GM12878 (cell line): ENCODE measurements at regions not wholly inside any gene's neighbourhood (a gene's known extent, or its start where the extent isn't known, plus 50 kb on each side); places are given as distances from the start of the nearest gene placed in this dataset.

ENCODE experiments used
- ATAC-seq: fragments of 200-7000 bp; cut with Tn5 transposase; 3 replicates; pipeline ENCODE4 v1.9.1; 2020; ENCODE audit warnings: mild to moderate bottlenecking, moderate library complexity
- BruUV-seq: library from RNA; stranded (reverse); fragments of 400-500 nt; replicated peaks from 2 replicates; lab custom pipeline; 2021; lab: Mats Ljungman, UMichigan
- CTCF ChIA-PET: fragments of 300-600 bp; sonication (Branson Sonifier 250); formaldehyde crosslinking; extraction: SDS; loops from one replicate; lab custom pipeline; 2021; ENCODE audit warnings: inconsistent platforms; lab: Yijun Ruan, JAX
- POLR2A ChIA-PET: fragments of 350-600 bp; formaldehyde crosslinking; extraction: SDS; loops from one replicate; lab custom pipeline; 2021; ENCODE audit warnings: inconsistent platforms; lab: Charles Lee
- RAD21 ChIA-PET: fragments of 300-600 bp; sonication (Branson Sonifier 250); formaldehyde crosslinking; loops from one replicate; lab custom pipeline; 2023; ENCODE audit warnings: antibody characterized with exemption; ENCODE audit not compliant: unreplicated experiment; lab: Charles Lee
- SMC1A ChIA-PET: fragments of 300-600 bp; sonication (Branson Sonifier 250); formaldehyde crosslinking; loops from one replicate; lab custom pipeline; 2023; ENCODE audit not compliant: unreplicated experiment, uncharacterized antibody; lab: Charles Lee
- DNase-seq: peaks from one replicate; pipeline ENCODE4 v3.0.0-alpha.2; 2011; ENCODE audit warnings: low read depth, low spot score
- FAIRE-seq: peaks from 3 replicates; lab custom pipeline; 2011; peaks lifted over from hg19 to GRCh38; lab: Jason Lieb, UNC
- H2AFZ ChIP-seq: 2 replicates; pipeline ENCODE4 v1.6.0; 2011; ENCODE audit warnings: low read depth, low read length, control low read depth; ENCODE audit not compliant: control insufficient read depth
- H3K27ac ChIP-seq: 2 replicates; pipeline ENCODE4 v1.5.1; 2011; ENCODE audit warnings: control low read depth; ENCODE audit not compliant: control insufficient read depth, insufficient read depth
- H3K27me3 ChIP-seq, 2 experiments: replicated peaks in 1 of 2; 2 replicates each; pipeline versions ENCODE4 v1.6.0 to v1.6.1; 2011; ENCODE audit warnings: low read length in 1 of 2; ENCODE audit not compliant: control insufficient read depth in 2 of 2, insufficient read depth in 2 of 2
- H3K36me3 ChIP-seq, 2 experiments: 2 replicates each; pipeline ENCODE4 v1.5.1; 2011; ENCODE audit warnings: low read length in 1 of 2; ENCODE audit not compliant: control insufficient read depth in 2 of 2, insufficient read depth in 2 of 2
- H3K4me1 ChIP-seq: 2 replicates; pipeline ENCODE4 v1.6.1; 2011; ENCODE audit warnings: mild to moderate bottlenecking, low read length, moderate library complexity, mixed read lengths; ENCODE audit not compliant: control insufficient read depth, insufficient read depth
- H3K4me2 ChIP-seq: 2 replicates; pipeline ENCODE4 v1.6.0; 2011; ENCODE audit warnings: control low read depth; ENCODE audit not compliant: control insufficient read depth, insufficient read depth
- H3K4me3 ChIP-seq: fragments of 200-600 bp; sonication (generic); 2 replicates; pipeline ENCODE4 v1.5.1; 2016
- H3K79me2 ChIP-seq: 2 replicates; pipeline ENCODE4 v1.6.0; 2011; ENCODE audit warnings: low read length; ENCODE audit not compliant: control insufficient read depth, insufficient read depth
- H3K9ac ChIP-seq: 2 replicates; pipeline ENCODE4 v1.8.0; 2011; ENCODE audit warnings: low read length, control low read depth, mixed read lengths; ENCODE audit not compliant: control insufficient read depth, insufficient read depth
- H3K9me3 ChIP-seq: replicated peaks from 3 replicates; pipeline ENCODE4 v1.5.1; 2011; ENCODE audit warnings: mild to moderate bottlenecking, low read length; ENCODE audit not compliant: control insufficient read depth, insufficient read depth
- H4K20me1 ChIP-seq: 2 replicates; pipeline ENCODE4 v1.6.0; 2011; ENCODE audit not compliant: control insufficient read depth, insufficient read depth
- BACH1 ChIP-seq: fragments of 450-650 bp; IDR thresholded peaks from 2 replicates; pipeline ENCODE4 v1.6.1; 2017; ENCODE audit warnings: mild to moderate bottlenecking, borderline replicate concordance
- CBFB ChIP-seq: IDR thresholded peaks from 2 replicates; pipeline ENCODE4 v1.6.1; 2016; ENCODE audit warnings: antibody characterized with exemption, low read depth
- DPF2 ChIP-seq: fragments of 450-650 bp; IDR thresholded peaks from 2 replicates; pipeline ENCODE4 v1.6.1; 2017; ENCODE audit warnings: mild to moderate bottlenecking
- EP300 ChIP-seq, 2 experiments: fragments of 150-350 bp in 1 of 2; IDR thresholded peaks; 2 replicates each; pipeline ENCODE4 v1.6.1; 2011 to 2012; ENCODE audit warnings: low read depth in 2 of 2, low read length in 2 of 2, borderline replicate concordance in 1 of 2, improper control_type of control experiment in 1 of 2, inconsistent platforms in 1 of 2; ENCODE audit not compliant: control insufficient read depth in 1 of 2
- HDGF ChIP-seq: fragments of 450-650 bp; IDR thresholded peaks from 2 replicates; pipeline ENCODE4 v1.6.1; 2016; ENCODE audit warnings: antibody characterized with exemption
- HSF1 ChIP-seq: fragments of 150-350 bp; IDR thresholded peaks from 2 replicates; pipeline ENCODE4 v1.6.1; 2014; ENCODE audit warnings: mild to moderate bottlenecking, low read depth, low read length
- MYB ChIP-seq: fragments of 150-350 bp; IDR thresholded peaks from 2 replicates; pipeline ENCODE4 v1.6.1; 2014; ENCODE audit warnings: mild to moderate bottlenecking, low read depth, low read length, borderline replicate concordance
- NKRF ChIP-seq: fragments of 450-650 bp; conservative IDR thresholded peaks from 2 replicates; pipeline ENCODE4 v1.6.1; 2017; ENCODE audit warnings: mild to moderate bottlenecking, moderate library complexity
- NR2C2 ChIP-seq: IDR thresholded peaks from 2 replicates; pipeline ENCODE4 v1.6.1; 2011; ENCODE audit warnings: borderline replicate concordance, low read depth; ENCODE audit not compliant: control insufficient read depth, insufficient read length
- NRF1 ChIP-seq: conservative IDR thresholded peaks from 2 replicates; pipeline ENCODE4 v1.6.1; 2011; ENCODE audit warnings: mild to moderate bottlenecking, low read depth, low read length, improper control_type of control experiment
- POLR2A ChIP-seq: IDR thresholded peaks from 2 replicates; pipeline ENCODE4 v1.6.1; 2011; ENCODE audit warnings: low read depth, mild to moderate bottlenecking, low read length
- RELA ChIP-seq: fragments of 450-650 bp; IDR thresholded peaks from 2 replicates; pipeline ENCODE4 v1.8.0; 2014; ENCODE audit warnings: borderline replicate concordance; ENCODE audit not compliant: partially characterized antibody
- RELB ChIP-seq: fragments of 450-650 bp; IDR thresholded peaks from 2 replicates; pipeline ENCODE4 v1.6.1; 2017; ENCODE audit warnings: low read depth, mild to moderate bottlenecking, moderate library complexity
- SKIL ChIP-seq: fragments of 450-650 bp; IDR thresholded peaks from 2 replicates; pipeline ENCODE4 v1.6.1; 2017; ENCODE audit warnings: mild to moderate bottlenecking, low read depth, inconsistent platforms; ENCODE audit not compliant: poor library complexity, severe bottlenecking
- SREBF2 ChIP-seq: IDR thresholded peaks from 2 replicates; pipeline ENCODE4 v1.6.1; 2012; ENCODE audit warnings: mild to moderate bottlenecking, low read length
- SRF ChIP-seq, 2 experiments: IDR thresholded peaks; 2 replicates each; pipeline ENCODE4 v1.6.1; 2011; ENCODE audit warnings: low read depth in 2 of 2, low read length in 2 of 2, mild to moderate bottlenecking in 1 of 2, moderate library complexity in 1 of 2
- STAT3 ChIP-seq: IDR thresholded peaks from 2 replicates; pipeline ENCODE4 v1.6.1; 2011; ENCODE audit warnings: low read depth, low read length, improper control_type of control experiment
- TAF1 ChIP-seq: IDR thresholded peaks from 2 replicates; pipeline ENCODE4 v1.6.1; 2011; ENCODE audit warnings: mild to moderate bottlenecking, low read depth, low read length, borderline replicate concordance
- WGBS: methylation state at CpG from one replicate; pipeline ENCODE4 v1.1.6; 2016; ENCODE audit warnings: low lambda C conversion rate; ENCODE audit not compliant: insufficient replicate concordance, insufficient coverage; ENCODE audit errors: missing lambda C conversion rate; 5-methylcytosine and 5-hydroxymethylcytosine counted together
- in situ Hi-C: fragments of 300-500 bp; cut with MboI; formaldehyde crosslinking; loops from 9 replicates; pipeline ENCODE4 v1.14.3; 2018; ENCODE audit warnings: mixed read lengths
- intact Hi-C: fragments of 100-400 bp; cut with micrococcal nuclease; formaldehyde crosslinking; loops from one replicate; pipeline ENCODE4 v1.14.2; 2022; ENCODE audit not compliant: unreplicated experiment

- TF ChIP-seq DPF2, result no peak
These were observed 126.5 kb upstream of the AFDN start (continued) for GRCh38 chr6:167700199-167700598.

GRCh38 chr6:167701010-167701409 is 125.7 kb upstream of the AFDN start:
- Histone ChIP-seq H3K9me3 (no peaks in the 10 kb centered on the region), H3K27me3 (no peaks in the 10 kb centered on the region), H3K4me1 (peaks cover 15% of the 10 kb centered on the region), H3K4me3 (no peak overlapping the region), H2AFZ (no peak overlapping the region), H3K27ac (no peak overlapping the region), H3K9ac (no peak overlapping the region), H3K4me2 (no peak overlapping the region), H3K36me3 (no peaks in the 10 kb centered on the region), H3K79me2 (no peaks in the 10 kb centered on the region), H4K20me1 (no peaks in the 10 kb centered on the region)
- no peak for FAIRE-seq
- 83% methylated on average over 12 of the region's 12 CpGs for WGBS
- intact Hi-C loops, result no loop called here
- ChIA-PET POLR2A (no interaction called here), CTCF (no interaction called here), SMC1A (no interaction called here), RAD21 (no interaction called here)
- in situ Hi-C loops, result no loop called here
- no peak for DNase-seq
- BruUV-seq, result no TSS peak
- ATAC-seq, result no peak
- TF ChIP-seq SKIL, result no peak
- no peak for TF ChIP-seq RELA
- no peak for TF ChIP-seq EP300 (IDR thresholded peaks at IDR 0.05; ENCODE audit: borderline replicate concordance in 1 of 2, control insufficient read depth in 1 of 2, low read depth in 2 of 2, low read length in 2 of 2)
- TF ChIP-seq HDGF, result no peak
- TF ChIP-seq POLR2A, result no peak
- no peak for TF ChIP-seq HSF1
- TF ChIP-seq RELB, result no peak
- TF ChIP-seq BACH1, result no peak
- TF ChIP-seq CBFB, result no peak
- TF ChIP-seq STAT3, result no peak
- TF ChIP-seq NKRF, result no peak
- TF ChIP-seq NR2C2, result no peak
- TF ChIP-seq SREBF2, result no peak
- no peak for TF ChIP-seq TAF1
- TF ChIP-seq NRF1, result no peak
- TF ChIP-seq MYB, result no peak
- no peak for TF ChIP-seq SRF (IDR thresholded peaks at IDR 0.05; ENCODE audit: low read depth in 2 of 2, low read length in 2 of 2)
